Chondrocyte (in vitro differentiated cells): ENCODE measurements at regions not wholly inside any gene's neighbourhood (a gene's known extent, or its start where the extent isn't known, plus 50 kb on each side); places are given as distances from the start of the nearest gene placed in this dataset.

Source experiments
- DNase-seq: peaks from one replicate; pipeline ENCODE4 v3.0.0; 2021; ENCODE audit warnings: mixed read lengths, low spot score
- H3K27ac Mint-ChIP-seq: one replicate; pipeline ENCODE4 v1.8.0; 2021; ENCODE audit warnings: mild to moderate bottlenecking, moderate library complexity, mixed read lengths; ENCODE audit not compliant: unreplicated experiment
- H3K27me3 Mint-ChIP-seq: 2 replicates; pipeline ENCODE4 v1.8.0; 2021; ENCODE audit warnings: low read depth, mixed read lengths
- H3K36me3 Mint-ChIP-seq: 2 replicates; pipeline ENCODE4 v1.8.0; 2021; ENCODE audit warnings: low read depth, mixed read lengths
- H3K4me1 Mint-ChIP-seq: 2 replicates; pipeline ENCODE4 v1.8.0; 2021; ENCODE audit warnings: low read depth, mild to moderate bottlenecking, mixed read lengths
- H3K4me3 Mint-ChIP-seq: one replicate; pipeline ENCODE4 v1.8.0; 2021; ENCODE audit warnings: mild to moderate bottlenecking, moderate library complexity, mixed read lengths; ENCODE audit not compliant: unreplicated experiment
- H3K9me3 Mint-ChIP-seq: 2 replicates; pipeline ENCODE4 v1.8.0; 2021; ENCODE audit warnings: low read depth, mixed read lengths
- TF ChIP-seq, protein P1 (sequence below): fragments of 200-600 bp; sonication (generic); IDR thresholded peaks from 2 replicates; pipeline ENCODE4 v1.5.0; 2021; ENCODE audit warnings: antibody characterized with exemption, mild to moderate bottlenecking, moderate library complexity

DNA sequence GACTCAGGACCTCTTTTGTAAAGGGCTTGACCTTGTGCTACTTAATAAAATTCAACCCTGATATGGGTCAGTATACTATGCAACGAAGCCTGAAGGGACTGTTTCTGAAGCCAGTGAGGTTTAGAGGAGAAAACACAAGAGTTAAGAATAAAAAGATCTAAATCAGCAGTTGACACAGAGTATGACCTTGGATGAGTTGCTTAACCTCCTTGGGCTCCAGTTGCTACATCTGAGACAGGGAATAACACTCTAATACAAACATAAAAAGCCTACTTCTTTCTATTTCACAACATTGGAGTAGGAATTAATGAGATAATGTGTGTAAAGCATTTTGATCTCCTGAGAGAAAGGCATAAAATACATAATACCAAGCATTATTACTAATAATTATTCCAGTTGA is 882.4 kb upstream of the ADGRL2 start:
- no peaks in the 10 kb centered on the region for H3K27me3 Mint-ChIP-seq
- no peak overlapping the region for H3K4me3 Mint-ChIP-seq
- TF ChIP-seq, protein P1, sequence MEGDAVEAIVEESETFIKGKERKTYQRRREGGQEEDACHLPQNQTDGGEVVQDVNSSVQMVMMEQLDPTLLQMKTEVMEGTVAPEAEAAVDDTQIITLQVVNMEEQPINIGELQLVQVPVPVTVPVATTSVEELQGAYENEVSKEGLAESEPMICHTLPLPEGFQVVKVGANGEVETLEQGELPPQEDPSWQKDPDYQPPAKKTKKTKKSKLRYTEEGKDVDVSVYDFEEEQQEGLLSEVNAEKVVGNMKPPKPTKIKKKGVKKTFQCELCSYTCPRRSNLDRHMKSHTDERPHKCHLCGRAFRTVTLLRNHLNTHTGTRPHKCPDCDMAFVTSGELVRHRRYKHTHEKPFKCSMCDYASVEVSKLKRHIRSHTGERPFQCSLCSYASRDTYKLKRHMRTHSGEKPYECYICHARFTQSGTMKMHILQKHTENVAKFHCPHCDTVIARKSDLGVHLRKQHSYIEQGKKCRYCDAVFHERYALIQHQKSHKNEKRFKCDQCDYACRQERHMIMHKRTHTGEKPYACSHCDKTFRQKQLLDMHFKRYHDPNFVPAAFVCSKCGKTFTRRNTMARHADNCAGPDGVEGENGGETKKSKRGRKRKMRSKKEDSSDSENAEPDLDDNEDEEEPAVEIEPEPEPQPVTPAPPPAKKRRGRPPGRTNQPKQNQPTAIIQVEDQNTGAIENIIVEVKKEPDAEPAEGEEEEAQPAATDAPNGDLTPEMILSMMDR: no peak
- peaks cover 5% of the 10 kb centered on the region for H3K9me3 Mint-ChIP-seq
- DNase-seq: no peak
- peaks cover 9% of the 10 kb centered on the region for H3K4me1 Mint-ChIP-seq
- H3K36me3 Mint-ChIP-seq: no peaks in the 10 kb centered on the region
- H3K27ac Mint-ChIP-seq: no peak overlapping the region

DNA sequence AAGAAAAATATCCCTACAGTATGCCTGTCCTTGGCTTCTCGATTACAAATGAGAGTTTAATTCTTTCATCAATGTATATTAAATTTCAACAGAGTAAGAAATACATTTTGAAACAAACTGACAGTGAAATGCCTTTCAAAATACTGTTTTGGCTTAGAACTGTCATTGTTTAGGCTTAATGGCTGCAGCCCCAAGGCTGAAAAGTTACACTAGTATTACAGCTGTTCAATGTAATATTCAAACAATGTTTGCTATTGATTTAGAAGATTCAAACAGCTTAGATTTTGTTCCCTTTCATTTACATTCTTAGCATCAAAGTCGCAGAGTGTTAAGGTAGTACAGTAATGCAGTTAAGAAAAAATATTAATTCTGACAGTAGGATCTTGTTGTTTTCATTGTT is 882.9 kb upstream of the ADGRL2 start:
- peaks cover 5% of the 10 kb centered on the region for H3K9me3 Mint-ChIP-seq
- no peak overlapping the region for H3K4me3 Mint-ChIP-seq
- no peaks in the 10 kb centered on the region for H3K27me3 Mint-ChIP-seq

GRCh38 chr1:80917225-80917624 is 883.5 kb upstream of the ADGRL2 start:
- Mint-ChIP-seq H3K36me3 (no peaks in the 10 kb centered on the region), H3K4me1 (peaks cover 16% of the 10 kb centered on the region), H3K27ac (no peak overlapping the region), H3K27me3 (no peaks in the 10 kb centered on the region), H3K4me3 (no peak overlapping the region), H3K9me3 (peaks cover 5% of the 10 kb centered on the region)
- DNase-seq: no peak
- TF ChIP-seq, protein P1: no peak

More for the DNA sequence above, 882.9 kb upstream of the ADGRL2 start:
- H3K27ac Mint-ChIP-seq: no peak overlapping the region
- H3K36me3 Mint-ChIP-seq: no peaks in the 10 kb centered on the region
- DNase-seq: no peak
- TF ChIP-seq, protein P1: no peak
- H3K4me1 Mint-ChIP-seq: peaks cover 10% of the 10 kb centered on the region

DNA sequence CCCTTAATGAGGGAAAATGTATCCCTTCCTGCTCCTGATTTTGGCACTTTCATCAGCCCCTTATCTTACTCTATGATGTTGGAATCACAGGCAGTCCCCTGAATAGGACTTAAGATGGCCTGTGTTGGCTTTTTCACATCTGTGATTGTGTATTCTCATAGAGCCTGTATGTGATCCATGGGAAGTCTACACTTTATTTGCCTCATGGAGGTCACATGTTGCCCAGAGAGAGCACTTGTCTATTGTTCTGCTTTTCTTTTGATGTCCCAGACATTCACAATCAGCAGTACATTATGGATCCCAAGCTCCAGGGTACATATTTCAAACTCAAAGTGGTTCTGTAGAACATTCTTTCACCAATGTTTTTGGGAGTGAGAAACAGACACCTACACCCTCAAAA is 885.2 kb upstream of the ADGRL2 start:
- H3K27me3 Mint-ChIP-seq: no peaks in the 10 kb centered on the region

DNA sequence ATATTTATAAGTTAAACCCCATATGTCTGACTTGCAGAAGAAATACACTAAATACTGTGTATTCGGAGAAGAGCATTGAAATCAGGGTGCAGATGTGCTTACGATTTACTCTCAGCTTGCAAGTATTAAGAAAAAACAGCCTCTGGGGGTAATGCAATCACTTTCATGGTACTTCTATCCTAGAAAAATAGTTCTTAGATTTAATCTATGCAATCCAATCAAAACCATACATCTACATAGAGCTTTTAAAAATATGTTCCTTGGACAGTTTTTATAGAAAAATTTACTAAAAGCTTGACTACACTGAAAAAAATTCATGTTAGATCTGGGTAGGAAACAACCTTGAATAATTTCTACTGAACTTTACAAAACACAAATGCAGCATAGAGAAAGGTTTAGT is 890.3 kb upstream of the ADGRL2 start:
- no peak for DNase-seq
- no peak overlapping the region for H3K27ac Mint-ChIP-seq
- H3K4me3 Mint-ChIP-seq: no peak overlapping the region
- H3K36me3 Mint-ChIP-seq: no peaks in the 10 kb centered on the region
- TF ChIP-seq, protein P1: no peak
- no peaks in the 10 kb centered on the region for H3K9me3 Mint-ChIP-seq
- H3K27me3 Mint-ChIP-seq: no peaks in the 10 kb centered on the region
- peaks cover 36% of the 10 kb centered on the region for H3K4me1 Mint-ChIP-seq

More for the DNA sequence above, 885.2 kb upstream of the ADGRL2 start:
- Mint-ChIP-seq H3K4me1 (peaks cover 32% of the 10 kb centered on the region), H3K9me3 (peaks cover 5% of the 10 kb centered on the region), H3K4me3 (no peak overlapping the region), H3K27ac (no peak overlapping the region), H3K36me3 (no peaks in the 10 kb centered on the region)
- DNase-seq: no peak
- TF ChIP-seq, protein P1: no peak
